CD14-positive monocyte (primary cell): ENCODE measurements at regions not wholly inside any gene's neighbourhood (a gene's known extent, or its start where the extent isn't known, plus 50 kb on each side); places are given as distances from the start of the nearest gene placed in this dataset.

Experiments used
- DNase-seq, 3 donors: peaks; one replicate each; pipeline ENCODE4 v3.0.0-alpha.2; 2011 to 2022
- H2AFZ ChIP-seq: 2 replicates; pipeline ENCODE4 v1.6.0; 2012; ENCODE audit warnings: mild to moderate bottlenecking, low read depth, low read length, inconsistent platforms; ENCODE audit not compliant: insufficient read depth, poor library complexity, severe bottlenecking
- H3K27ac ChIP-seq, 2 donors: 1 replicate in 1 of 2; 2 replicates in 1 of 2; pipeline ENCODE4 v1.5.1; 2012 to 2013; ENCODE audit warnings: low read length in 2 of 2, control low read depth in 1 of 2, inconsistent platforms in 1 of 2, low read depth in 1 of 2, mild to moderate bottlenecking in 1 of 2
- H3K27me3 ChIP-seq, 2 donors: one replicate each; pipeline versions ENCODE4 v1.6.0 to v1.6.1; 2011 to 2013; ENCODE audit warnings: low read length in 2 of 2; ENCODE audit not compliant: control insufficient read depth in 2 of 2, insufficient read depth in 2 of 2
- H3K36me3 ChIP-seq, 2 donors: replicated peaks in 1 of 2; 1 replicate in 1 of 2; 2 replicates in 1 of 2; pipeline versions ENCODE4 v1.5.1 to v1.6.1; 2012 to 2013; ENCODE audit warnings: low read length in 2 of 2, control low read depth in 1 of 2, inconsistent platforms in 1 of 2, mild to moderate bottlenecking in 1 of 2; ENCODE audit not compliant: insufficient read depth in 2 of 2, control insufficient read depth in 1 of 2
- H3K4me1 ChIP-seq, 2 donors: 1 replicate in 1 of 2; 2 replicates in 1 of 2; pipeline versions ENCODE4 v1.5.1 to v1.6.1; 2012 to 2013; ENCODE audit warnings: low read length in 2 of 2, control low read depth in 1 of 2, inconsistent platforms in 1 of 2, mild to moderate bottlenecking in 1 of 2, moderate library complexity in 1 of 2; ENCODE audit not compliant: insufficient read depth in 2 of 2, control insufficient read depth in 1 of 2
- H3K4me2 ChIP-seq: replicated peaks from 2 replicates; pipeline ENCODE3; 2012; ENCODE audit warnings: low read length, moderate library complexity, mild to moderate bottlenecking; ENCODE audit not compliant: poor library complexity, severe bottlenecking; ENCODE audit errors: extremely low read depth
- H3K4me3 ChIP-seq, 3 experiments: fragments of 200-600 bp in 1 of 3; sonication (generic) in 1 of 3; replicated peaks in 1 of 3; 1 replicate in 2 of 3; 2 replicates in 1 of 3; pipeline ENCODE4 v1.5.1; 2011 to 2013; ENCODE audit warnings: low read length in 3 of 3, mild to moderate bottlenecking in 3 of 3, control low read depth in 2 of 3, low read depth in 2 of 3, inconsistent platforms in 1 of 3, moderate library complexity in 1 of 3
- H3K79me2 ChIP-seq: 2 replicates; pipeline ENCODE4 v1.6.0; 2012; ENCODE audit warnings: mild to moderate bottlenecking, control low read depth, inconsistent platforms, low read length, moderate library complexity; ENCODE audit not compliant: insufficient read depth
- H3K9ac ChIP-seq: 2 replicates; pipeline ENCODE4 v1.6.0; 2017; ENCODE audit warnings: low read length, mild to moderate bottlenecking; ENCODE audit not compliant: insufficient read depth, poor library complexity, severe bottlenecking
- H3K9me3 ChIP-seq, 2 donors: replicated peaks in 1 of 2; 1 replicate in 1 of 2; 2 replicates in 1 of 2; pipeline versions ENCODE4 v1.5.1 to v1.6.1; 2012 to 2013; ENCODE audit warnings: low read length in 2 of 2, control low read depth in 1 of 2; ENCODE audit not compliant: control insufficient read depth in 1 of 2, insufficient read depth in 1 of 2
- H4K20me1 ChIP-seq: 2 replicates; pipeline ENCODE4 v1.6.0; 2012; ENCODE audit warnings: mild to moderate bottlenecking, low read length, control low read depth, moderate library complexity; ENCODE audit not compliant: insufficient read depth
- H3K27ac Mint-ChIP-seq, 7 donors: one replicate each; pipeline ENCODE4 v1.8.0; 2020; ENCODE audit warnings: mild to moderate bottlenecking in 7 of 7, mixed read lengths in 7 of 7, moderate library complexity in 6 of 7, inconsistent platforms in 2 of 7
- H3K27me3 Mint-ChIP-seq, 3 donors: one replicate each; pipeline ENCODE4 v1.8.0; 2021 to 2022; ENCODE audit warnings: low read depth in 3 of 3, mild to moderate bottlenecking in 3 of 3, mixed read lengths in 3 of 3, moderate library complexity in 3 of 3, inconsistent platforms in 1 of 3
- H3K36me3 Mint-ChIP-seq, 2 donors: one replicate each; pipeline ENCODE4 v1.8.0; 2020; ENCODE audit warnings: mixed read lengths in 2 of 2, inconsistent platforms in 1 of 2, mild to moderate bottlenecking in 1 of 2
- H3K4me1 Mint-ChIP-seq: one replicate; pipeline ENCODE4 v1.8.0; 2020; ENCODE audit warnings: mild to moderate bottlenecking, mixed read lengths
- H3K4me3 Mint-ChIP-seq, 2 donors: one replicate each; pipeline ENCODE4 v1.8.0; 2020; ENCODE audit warnings: mild to moderate bottlenecking in 2 of 2, mixed read lengths in 2 of 2, moderate library complexity in 1 of 2
- H3K9me3 Mint-ChIP-seq, 7 donors: one replicate each; pipeline ENCODE4 v1.8.0; 2020 to 2022; ENCODE audit warnings: mixed read lengths in 7 of 7, mild to moderate bottlenecking in 6 of 7, moderate library complexity in 6 of 7, inconsistent platforms in 2 of 7
- WGBS: methylation state at CpG from one replicate; pipeline ENCODE4 v1.1.5; 2013; ENCODE audit warnings: missing lambda C conversion rate; ENCODE audit not compliant: insufficient coverage; 5-methylcytosine and 5-hydroxymethylcytosine counted together
- intact Hi-C, 2 donors: fragments of 100-400 bp; cut with micrococcal nuclease; formaldehyde crosslinking; loops; one replicate each; pipeline versions ENCODE4 v1.15.0 to v1.15.1; 2023
- TF ChIP-seq, protein P1 (sequence below): fragments of 200-600 bp; IDR thresholded peaks from one replicate; pipeline ENCODE4 v1.8.0; 2022; ENCODE audit warnings: antibody characterized with exemption, mild to moderate bottlenecking

GRCh38 chr6:144664281-144664680 is 379.1 kb downstream of the UTRN start:
- TF ChIP-seq, protein P1, sequence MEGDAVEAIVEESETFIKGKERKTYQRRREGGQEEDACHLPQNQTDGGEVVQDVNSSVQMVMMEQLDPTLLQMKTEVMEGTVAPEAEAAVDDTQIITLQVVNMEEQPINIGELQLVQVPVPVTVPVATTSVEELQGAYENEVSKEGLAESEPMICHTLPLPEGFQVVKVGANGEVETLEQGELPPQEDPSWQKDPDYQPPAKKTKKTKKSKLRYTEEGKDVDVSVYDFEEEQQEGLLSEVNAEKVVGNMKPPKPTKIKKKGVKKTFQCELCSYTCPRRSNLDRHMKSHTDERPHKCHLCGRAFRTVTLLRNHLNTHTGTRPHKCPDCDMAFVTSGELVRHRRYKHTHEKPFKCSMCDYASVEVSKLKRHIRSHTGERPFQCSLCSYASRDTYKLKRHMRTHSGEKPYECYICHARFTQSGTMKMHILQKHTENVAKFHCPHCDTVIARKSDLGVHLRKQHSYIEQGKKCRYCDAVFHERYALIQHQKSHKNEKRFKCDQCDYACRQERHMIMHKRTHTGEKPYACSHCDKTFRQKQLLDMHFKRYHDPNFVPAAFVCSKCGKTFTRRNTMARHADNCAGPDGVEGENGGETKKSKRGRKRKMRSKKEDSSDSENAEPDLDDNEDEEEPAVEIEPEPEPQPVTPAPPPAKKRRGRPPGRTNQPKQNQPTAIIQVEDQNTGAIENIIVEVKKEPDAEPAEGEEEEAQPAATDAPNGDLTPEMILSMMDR, result no peak
- Histone ChIP-seq H3K36me3 (no peaks in the 10 kb centered on the region), H3K27me3 (no peaks in the 10 kb centered on the region), H3K9ac (no peak overlapping the region), H3K27ac (peak overlapping the region in 1 of 2 donors; percentile 60), H4K20me1 (peaks cover 42% of the 10 kb centered on the region), H3K79me2 (peaks cover 83% of the 10 kb centered on the region), H3K9me3 (no peaks in the 10 kb centered on the region), H3K4me2 (peak overlapping the region; percentile 74), H3K4me1 (peaks cover 76 to 95% of the 10 kb centered on the region in 2 donors), H3K4me3 (peak overlapping the region in 2 of 3 experiments; percentile 77 to 93), H2AFZ (no peak overlapping the region)
- intact Hi-C loops, result no loop called here
- H3K4me1 Mint-ChIP-seq, result peaks cover 87% of the 10 kb centered on the region
- peaks cover 15 to 21% of the 10 kb centered on the region in 2 donors for H3K36me3 Mint-ChIP-seq
- peak overlapping the region; percentile 39 to 89 for H3K4me3 Mint-ChIP-seq
- peak overlapping the region in 3 of 7 donors; percentile 42 to 55 (median 50) for H3K27ac Mint-ChIP-seq
- no peak for DNase-seq
- WGBS, result no CpG with 5 or more reads among the region's 4 CpGs
- H3K9me3 Mint-ChIP-seq, result peaks cover 0 to 4% (median 1%) of the 10 kb centered on the region in 7 donors
- no peaks in the 10 kb centered on the region for H3K27me3 Mint-ChIP-seq

DNA sequence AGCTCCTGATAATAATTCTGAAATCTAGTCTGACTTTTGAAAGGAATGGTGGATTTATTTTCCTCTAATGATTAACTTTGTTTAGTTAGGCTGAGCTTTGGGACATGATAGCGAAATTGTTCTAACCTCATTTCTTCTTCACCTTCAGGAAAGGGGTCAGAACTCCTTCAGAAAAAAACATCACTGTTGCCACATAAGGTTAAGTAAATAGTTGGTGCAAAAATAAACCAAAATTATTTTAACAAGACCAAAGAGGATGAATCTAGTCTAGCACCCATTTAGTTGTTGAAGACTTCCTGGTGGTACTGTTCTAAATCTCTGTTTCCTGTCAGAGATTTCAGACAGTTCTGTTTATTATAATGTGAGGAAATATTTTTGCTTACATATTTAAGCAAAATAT is 379.8 kb downstream of the UTRN start:
- intact Hi-C loops, result no loop called here
- Mint-ChIP-seq H3K4me3 (peak overlapping the region in 1 of 2 donors; percentile 46), H3K36me3 (peaks cover 21 to 23% of the 10 kb centered on the region in 2 donors), H3K27ac (peak overlapping the region in 2 of 7 donors; percentile 61 to 67), H3K4me1 (peaks cover 84% of the 10 kb centered on the region), H3K27me3 (no peaks in the 10 kb centered on the region), H3K9me3 (peaks cover under 1 to 6% (median 3%) of the 10 kb centered on the region in 7 donors)
- Histone ChIP-seq H3K79me2 (peaks cover 84% of the 10 kb centered on the region), H3K27me3 (no peaks in the 10 kb centered on the region), H3K9ac (no peak overlapping the region), H3K4me1 (peaks cover 71 to 89% of the 10 kb centered on the region in 2 donors), H3K9me3 (no peaks in the 10 kb centered on the region), H3K27ac (peak overlapping the region in 1 of 2 donors; percentile 60), H3K4me3 (peak overlapping the region in 1 of 3 experiments; percentile 58), H4K20me1 (peaks cover 42% of the 10 kb centered on the region), H3K36me3 (peaks cover 0 to 4% of the 10 kb centered on the region in 2 donors), H2AFZ (no peak overlapping the region), H3K4me2 (peak overlapping the region; percentile 51)
- WGBS, result no CpG with 5 or more reads among the region's 1 CpG
- DNase-seq, result no peak
- TF ChIP-seq, protein P1, result no peak
